Cerebellar cortex (tissue), 1 donor: ENCODE measurements at regions not wholly inside any gene's neighbourhood (a gene's known extent, or its start where the extent isn't known, plus 50 kb on each side); places are given as distances from the start of the nearest gene placed in this dataset.

Source experiments
- DNase-seq: peaks from one replicate; pipeline ENCODE4 v3.0.0-alpha.2; 2015; ENCODE audit warnings: low spot score

GRCh38 chr6:14974792-14975470 is 270.9 kb upstream of the JARID2 start:
- DNase-seq = no peak

GRCh38 chr6:14975471-14975817 is 270.4 kb upstream of the JARID2 start:
- DNase-seq = no peak

- no peak for DNase-seq
Measured at GRCh38 chr6:14977747-14978382, 268.0 kb upstream of the JARID2 start.

- no peak for DNase-seq
Measured at GRCh38 chr6:14981960-14982359, 263.9 kb upstream of the JARID2 start.

GRCh38 chr6:14983599-14984518 is 262.0 kb upstream of the JARID2 start:
- DNase-seq = no peak

- DNase-seq = peak; percentile 46
Measured at GRCh38 chr6:14984519-14984853, 261.4 kb upstream of the JARID2 start.

GRCh38 chr6:14985366-14985765 is 260.5 kb upstream of the JARID2 start:
- DNase-seq = peak; percentile 29

- no peak for DNase-seq
Measured at GRCh38 chr6:14986370-14986769, 259.5 kb upstream of the JARID2 start.

GRCh38 chr6:14987490-14987889 is 258.4 kb upstream of the JARID2 start:
- no peak for DNase-seq

- no peak for DNase-seq
Measured at GRCh38 chr6:14992382-14992781, 253.5 kb upstream of the JARID2 start.

GRCh38 chr6:14995208-14995607 is 250.7 kb upstream of the JARID2 start:
- no peak for DNase-seq

GRCh38 chr6:14995966-14996602 is 249.8 kb upstream of the JARID2 start:
- no peak for DNase-seq

- no peak for DNase-seq
Measured at GRCh38 chr6:14996892-14997291, 249.0 kb upstream of the JARID2 start.

- no peak for DNase-seq
Measured at GRCh38 chr6:14997507-14997906, 248.4 kb upstream of the JARID2 start.

- no peak for DNase-seq
Measured at GRCh38 chr6:14999106-14999505, 246.8 kb upstream of the JARID2 start.

- no peak for DNase-seq
Measured at GRCh38 chr6:15001326-15001910, 244.5 kb upstream of the JARID2 start.

GRCh38 chr6:15008269-15008668 is 237.6 kb upstream of the JARID2 start:
- DNase-seq = no peak

- no peak for DNase-seq
Measured at GRCh38 chr6:15014958-15015357, 230.9 kb upstream of the JARID2 start.

- DNase-seq = no peak
Measured at GRCh38 chr6:15016813-15017212, 229.1 kb upstream of the JARID2 start.

- peak; percentile 16 for DNase-seq
Measured at GRCh38 chr6:15017261-15017660, 228.6 kb upstream of the JARID2 start.

- no peak for DNase-seq
Measured at GRCh38 chr6:15017803-15018202, 228.1 kb upstream of the JARID2 start.

GRCh38 chr6:15020119-15020770 is 225.6 kb upstream of the JARID2 start:
- DNase-seq = no peak
